ENCODE measurements at regions not wholly inside any gene's neighbourhood (a gene's known extent, or its start where the extent isn't known, plus 50 kb on each side); places are given as distances from the start of the nearest gene placed in this dataset.

GRCh38 chr3:74309716-74310115 is 304.7 kb downstream of the CNTN3 start:
- Histone ChIP-seq H3K79me1 (ENCODE audit: insufficient read depth, low read depth, low read length, poor library complexity, severe bottlenecking) (no peaks in the 10 kb centered on the region), H4K91ac (ENCODE audit: insufficient read length, low read depth, low read length) (no peak overlapping the region), H2BK120ac (ENCODE audit: low read depth, low read length, poor library complexity, severe bottlenecking) (no peak overlapping the region), H3K27ac (ENCODE audit: insufficient read length, low read depth, low read length) (no peak overlapping the region), H4K20me1 (ENCODE audit: control insufficient read depth, insufficient read depth, insufficient read length) (no peaks in the 10 kb centered on the region), H3K4me2 (ENCODE audit: insufficient read depth, insufficient read length, low read length) (no peak overlapping the region), H3K18ac (ENCODE audit: insufficient read length, low read depth, low read length) (no peak overlapping the region), H2BK12ac (ENCODE audit: insufficient read length, low read depth, low read length) (no peak overlapping the region), H2BK20ac (ENCODE audit: low read depth, low read length, poor library complexity, severe bottlenecking) (no peak overlapping the region), H3K56ac (ENCODE audit: insufficient read length, low read depth, low read length) (no peak overlapping the region), H3T11ph (ENCODE audit: low read length) (no peak overlapping the region), H3K23ac (ENCODE audit: insufficient read length, low read depth, low read length) (no peak overlapping the region), H3K4me1 (ENCODE audit: insufficient read depth, low read length) (no peaks in the 10 kb centered on the region), H3K79me2 (ENCODE audit: insufficient read depth, low read length) (no peaks in the 10 kb centered on the region), H2AK5ac (ENCODE audit: insufficient read length, low read length) (no peak overlapping the region), H2AFZ (ENCODE audit: low read length) (no peak overlapping the region), H2BK15ac (ENCODE audit: low read depth, low read length) (no peak overlapping the region), H3K9me3 (ENCODE audit: control insufficient read depth, low read depth, low read length) (no peaks in the 10 kb centered on the region), H4K5ac (ENCODE audit: insufficient read length, low read depth, low read length) (no peak overlapping the region), H3K4ac (ENCODE audit: low read depth, low read length) (no peak overlapping the region), H3K14ac (ENCODE audit: insufficient read depth, low read length) (no peak overlapping the region), H2BK5ac (ENCODE audit: insufficient read length, low read length) (no peak overlapping the region), H3K9ac (ENCODE audit: extremely low read depth, insufficient read length, low read length) (no peak overlapping the region), H3K27me3 (ENCODE audit: insufficient read depth, low read length) (no peaks in the 10 kb centered on the region), H4K8ac (replicated peaks; ENCODE audit: insufficient read length, low read depth, low read length) (no peak overlapping the region), H3K23me2 (ENCODE audit: insufficient read length, low read depth, low read length, poor library complexity, severe bottlenecking) (no peaks in the 10 kb centered on the region)
- Mint-ChIP-seq H3K36me3 (ENCODE audit: insufficient read depth in 1 of 3, low read depth in 3 of 3) (no peaks in the 10 kb centered on the region), H3K9me3 (peaks cover 0 to 3% of the 10 kb centered on the region in 2 experiments; a peak in 2 of 5 replicates), H3K27me3 (ENCODE audit: low read depth) (no peaks in the 10 kb centered on the region), H3K27ac (no peak overlapping the region), H3K4me1 (no peaks in the 10 kb centered on the region), H3K4me3 (no peak overlapping the region)
- TF ChIP-seq, protein P1, sequence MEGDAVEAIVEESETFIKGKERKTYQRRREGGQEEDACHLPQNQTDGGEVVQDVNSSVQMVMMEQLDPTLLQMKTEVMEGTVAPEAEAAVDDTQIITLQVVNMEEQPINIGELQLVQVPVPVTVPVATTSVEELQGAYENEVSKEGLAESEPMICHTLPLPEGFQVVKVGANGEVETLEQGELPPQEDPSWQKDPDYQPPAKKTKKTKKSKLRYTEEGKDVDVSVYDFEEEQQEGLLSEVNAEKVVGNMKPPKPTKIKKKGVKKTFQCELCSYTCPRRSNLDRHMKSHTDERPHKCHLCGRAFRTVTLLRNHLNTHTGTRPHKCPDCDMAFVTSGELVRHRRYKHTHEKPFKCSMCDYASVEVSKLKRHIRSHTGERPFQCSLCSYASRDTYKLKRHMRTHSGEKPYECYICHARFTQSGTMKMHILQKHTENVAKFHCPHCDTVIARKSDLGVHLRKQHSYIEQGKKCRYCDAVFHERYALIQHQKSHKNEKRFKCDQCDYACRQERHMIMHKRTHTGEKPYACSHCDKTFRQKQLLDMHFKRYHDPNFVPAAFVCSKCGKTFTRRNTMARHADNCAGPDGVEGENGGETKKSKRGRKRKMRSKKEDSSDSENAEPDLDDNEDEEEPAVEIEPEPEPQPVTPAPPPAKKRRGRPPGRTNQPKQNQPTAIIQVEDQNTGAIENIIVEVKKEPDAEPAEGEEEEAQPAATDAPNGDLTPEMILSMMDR (conservative IDR thresholded peaks at IDR 0.05) = no peak
- WGBS (ENCODE audit: extremely low coverage, insufficient read length, low lambda C conversion rate) = no CpG with 5 or more reads among the region's 1 CpG
- DNase-seq = no peak

All from H9 (cell line).